Erythroblast (primary cell): ENCODE measurements at regions not wholly inside any gene's neighbourhood (a gene's known extent, or its start where the extent isn't known, plus 50 kb on each side); places are given as distances from the start of the nearest gene placed in this dataset.

ENCODE experiments used
- GATA1 ChIP-seq: IDR thresholded peaks from 2 replicates; pipeline ENCODE4 v1.6.1; 2011; ENCODE audit warnings: low read depth, mild to moderate bottlenecking, control low read depth, low read length, moderate library complexity
- POLR2A ChIP-seq: IDR thresholded peaks from 2 replicates; pipeline ENCODE4 v1.6.1; 2011; ENCODE audit warnings: mild to moderate bottlenecking, low read length

- TF ChIP-seq POLR2A = no peak
- no peak for TF ChIP-seq GATA1
Observed at GRCh38 chr20:17109307-17109706, 117.5 kb upstream of the PCSK2 start.
